GOT3 (cell line): ENCODE measurements at regions not wholly inside any gene's neighbourhood (a gene's known extent, or its start where the extent isn't known, plus 50 kb on each side); places are given as distances from the start of the nearest gene placed in this dataset.

Experiments used
- DNase-seq: peaks from one replicate; lab custom pipeline; 2025; ENCODE audit warnings: mixed read lengths; lab: John Stamatoyannopoulos, UW

- no peak for DNase-seq
Observed at GRCh38 chr5:112655513-112655912, 82.2 kb upstream of the APC start.

- no peak for DNase-seq
Observed at GRCh38 chr5:112656451-112656850, 81.2 kb upstream of the APC start.

- DNase-seq = no peak
Observed at GRCh38 chr5:112657804-112658203, 79.9 kb upstream of the APC start.

GRCh38 chr5:112660359-112660758 lies 77.3 kb upstream of the APC start:
- no peak for DNase-seq

- DNase-seq = no peak
Observed at GRCh38 chr5:112663146-112663545, 74.5 kb upstream of the APC start.

- no peak for DNase-seq
Observed at GRCh38 chr5:112668016-112668415, 69.7 kb upstream of the APC start.

- DNase-seq = no peak
Observed at GRCh38 chr5:112668911-112669310, 68.8 kb upstream of the APC start.

- no peak for DNase-seq
Observed at GRCh38 chr5:112669328-112669963, 68.2 kb upstream of the APC start.

GRCh38 chr5:112671687-112672086 lies 66.0 kb upstream of the APC start:
- no peak for DNase-seq

- no peak for DNase-seq
Observed at GRCh38 chr5:112681481-112681908, 56.2 kb upstream of the APC start.

- DNase-seq = no peak
Observed at GRCh38 chr5:112682621-112683061, 55.0 kb upstream of the APC start.

GRCh38 chr5:112684121-112684520 lies 53.6 kb upstream of the APC start:
- no peak for DNase-seq

- no peak for DNase-seq
Observed at GRCh38 chr5:112684737-112685136, 52.9 kb upstream of the APC start.

GRCh38 chr5:112685386-112685785 lies 52.3 kb upstream of the APC start:
- no peak for DNase-seq

- no peak for DNase-seq
Observed at GRCh38 chr5:112685931-112686330, 51.8 kb upstream of the APC start.

- DNase-seq = no peak
Observed at GRCh38 chr5:112686675-112687074, 51.0 kb upstream of the APC start.

- DNase-seq = no peak
Observed at GRCh38 chr5:112687306-112687705, 50.4 kb upstream of the APC start.
